IMR-90 (cell line): ENCODE measurements at regions not wholly inside any gene's neighbourhood (a gene's known extent, or its start where the extent isn't known, plus 50 kb on each side); places are given as distances from the start of the nearest gene placed in this dataset.

Source experiments
- ATAC-seq: fragments of 200-7000 bp; cut with Tn5 transposase; 2 replicates; pipeline ENCODE4 v1.9.1; 2020; ENCODE audit warnings: low read depth, mild to moderate bottlenecking, moderate library complexity
- BruUV-seq: library from RNA; stranded (reverse); fragments of 400-500 nt; replicated peaks from 2 replicates; lab custom pipeline; 2021; lab: Mats Ljungman, UMichigan
- CTCF ChIA-PET: fragments of 300-600 bp; formaldehyde crosslinking; extraction: SDS; loops from one replicate; lab custom pipeline; 2021; ENCODE audit warnings: antibody characterized with exemption; lab: Yijun Ruan, JAX
- POLR2A ChIA-PET: fragments of 300-600 bp; sonication (Branson Sonifier 250); formaldehyde crosslinking; loops from one replicate; lab custom pipeline; 2022; ENCODE audit warnings: antibody characterized with exemption; ENCODE audit not compliant: unreplicated experiment; lab: Charles Lee
- DNase-seq: peaks from one replicate; pipeline ENCODE4 v3.0.0; 2013
- H2AFZ ChIP-seq: replicated peaks from 2 replicates; pipeline ENCODE3; 2013; ENCODE audit warnings: low read length, mild to moderate bottlenecking; ENCODE audit not compliant: poor library complexity
- H2AK5ac ChIP-seq: 2 replicates; pipeline ENCODE4 v1.6.1; 2013; ENCODE audit warnings: low read depth, low read length, inconsistent platforms
- H2AK9ac ChIP-seq: replicated peaks from 2 replicates; pipeline ENCODE3; 2013; ENCODE audit warnings: mild to moderate bottlenecking, low read depth, low read length, moderate library complexity; ENCODE audit not compliant: poor library complexity
- H2BK120ac ChIP-seq: 2 replicates; pipeline ENCODE4 v1.6.1; 2013; ENCODE audit warnings: low read depth, low read length, inconsistent platforms
- H2BK15ac ChIP-seq: 3 replicates; pipeline ENCODE4 v1.6.1; 2013; ENCODE audit warnings: low read depth, low read length, inconsistent platforms
- H2BK20ac ChIP-seq: 2 replicates; pipeline ENCODE4 v1.6.1; 2013; ENCODE audit warnings: low read depth, mild to moderate bottlenecking, inconsistent platforms, low read length, moderate library complexity
- H2BK5ac ChIP-seq: 2 replicates; pipeline ENCODE4 v1.6.1; 2013; ENCODE audit warnings: mild to moderate bottlenecking, low read depth, low read length, inconsistent platforms; ENCODE audit not compliant: poor library complexity, severe bottlenecking
- H3K14ac ChIP-seq: replicated peaks from 2 replicates; pipeline ENCODE4 v1.6.1; 2013; ENCODE audit warnings: low read depth, low read length, inconsistent platforms
- H3K18ac ChIP-seq: 2 replicates; pipeline ENCODE4 v1.6.1; 2013; ENCODE audit warnings: low read depth, low read length, control low read depth
- H3K23ac ChIP-seq: 2 replicates; pipeline ENCODE4 v1.6.1; 2013; ENCODE audit warnings: low read depth, low read length, inconsistent platforms
- H3K27ac ChIP-seq: 2 replicates; pipeline ENCODE4 v1.5.1; 2013; ENCODE audit warnings: mild to moderate bottlenecking, control low read depth, low read length; ENCODE audit not compliant: insufficient read depth
- H3K27me3 ChIP-seq: 2 replicates; pipeline ENCODE4 v1.6.1; 2013; ENCODE audit warnings: low read length; ENCODE audit not compliant: control insufficient read depth, insufficient read depth
- H3K36me3 ChIP-seq: 2 replicates; pipeline ENCODE4 v1.6.1; 2013; ENCODE audit warnings: low read length, mixed read lengths; ENCODE audit not compliant: control insufficient read depth, insufficient read depth
- H3K4ac ChIP-seq: 2 replicates; pipeline ENCODE4 v1.6.1; 2013; ENCODE audit warnings: low read depth, low read length, inconsistent platforms
- H3K4me1 ChIP-seq: 2 replicates; pipeline ENCODE4 v1.6.1; 2013; ENCODE audit warnings: low read length, mixed read lengths; ENCODE audit not compliant: control insufficient read depth, insufficient read depth
- H3K4me2 ChIP-seq: 2 replicates; pipeline ENCODE4 v1.6.1; 2013; ENCODE audit warnings: low read depth, mild to moderate bottlenecking, control low read depth, low read length, moderate library complexity
- H3K4me3 ChIP-seq: 2 replicates; pipeline ENCODE4 v1.5.1; 2013; ENCODE audit warnings: low read depth, mild to moderate bottlenecking, control low read depth, low read length, moderate library complexity; ENCODE audit not compliant: insufficient read depth
- H3K56ac ChIP-seq: 2 replicates; pipeline ENCODE4 v1.6.1; 2013; ENCODE audit warnings: low read length, inconsistent platforms; ENCODE audit not compliant: insufficient read depth; ENCODE audit errors: extremely low read depth
- H3K79me1 ChIP-seq, 2 experiments: 2 replicates each; pipeline ENCODE4 v1.6.1; 2013; ENCODE audit warnings: low read length in 2 of 2, inconsistent platforms in 1 of 2, low read depth in 1 of 2
- H3K9ac ChIP-seq: 2 replicates; pipeline ENCODE4 v1.6.1; 2013; ENCODE audit warnings: low read depth, low read length, control low read depth
- H3K9me1 ChIP-seq: 2 replicates; pipeline ENCODE4 v1.6.1; 2013; ENCODE audit warnings: low read length, inconsistent platforms; ENCODE audit not compliant: insufficient read depth
- H3K9me3 ChIP-seq: 2 replicates; pipeline ENCODE4 v1.6.1; 2013; ENCODE audit warnings: low read length; ENCODE audit not compliant: control insufficient read depth, insufficient read depth
- H4K20me1 ChIP-seq: 2 replicates; pipeline ENCODE4 v1.6.1; 2013; ENCODE audit warnings: low read length, inconsistent platforms; ENCODE audit not compliant: insufficient read depth
- H4K5ac ChIP-seq: 2 replicates; pipeline ENCODE4 v1.6.1; 2013; ENCODE audit warnings: mild to moderate bottlenecking, low read depth, low read length, control low read depth
- H4K8ac ChIP-seq, 2 experiments: 2 replicates each; pipeline ENCODE4 v1.6.1; 2013; ENCODE audit warnings: low read depth in 2 of 2, low read length in 2 of 2, control low read depth in 1 of 2, inconsistent platforms in 1 of 2
- H4K91ac ChIP-seq: 2 replicates; pipeline ENCODE4 v1.6.1; 2013; ENCODE audit warnings: low read depth, low read length, inconsistent platforms; ENCODE audit not compliant: insufficient read depth
- ELK1 ChIP-seq: fragments of 150-350 bp; IDR thresholded peaks from 2 replicates; pipeline ENCODE4 v1.6.1; 2016; ENCODE audit warnings: low read depth, mild to moderate bottlenecking, low read length, moderate library complexity, borderline replicate concordance
- SMC3 ChIP-seq: fragments of 150-350 bp; IDR thresholded peaks from 2 replicates; pipeline ENCODE4 v1.6.1; 2016; ENCODE audit warnings: low read depth, mild to moderate bottlenecking, antibody characterized with exemption, low read length, moderate library complexity
- USF2 ChIP-seq: fragments of 150-350 bp; IDR thresholded peaks from 2 replicates; pipeline ENCODE4 v1.6.1; 2017; ENCODE audit warnings: mild to moderate bottlenecking, antibody characterized with exemption, low read length, low read depth
- dilution Hi-C: fragments of 300-500 bp; cut with HindIII; formaldehyde crosslinking; loops from one replicate; pipeline ENCODE4 v1.14.3; 2018; ENCODE audit warnings: low sequenced_read_pairs; ENCODE audit not compliant: unreplicated experiment
- in situ Hi-C: fragments of 300-500 bp; cut with MboI; formaldehyde crosslinking; loops from 3 replicates; pipeline ENCODE4 v1.14.3; 2019; ENCODE audit warnings: low sequenced_read_pairs, inconsistent platforms, mixed read lengths
- intact Hi-C: fragments of 100-400 bp; cut with micrococcal nuclease; formaldehyde crosslinking; loops from 2 replicates; pipeline ENCODE4 v1.10.0; 2022

DNA sequence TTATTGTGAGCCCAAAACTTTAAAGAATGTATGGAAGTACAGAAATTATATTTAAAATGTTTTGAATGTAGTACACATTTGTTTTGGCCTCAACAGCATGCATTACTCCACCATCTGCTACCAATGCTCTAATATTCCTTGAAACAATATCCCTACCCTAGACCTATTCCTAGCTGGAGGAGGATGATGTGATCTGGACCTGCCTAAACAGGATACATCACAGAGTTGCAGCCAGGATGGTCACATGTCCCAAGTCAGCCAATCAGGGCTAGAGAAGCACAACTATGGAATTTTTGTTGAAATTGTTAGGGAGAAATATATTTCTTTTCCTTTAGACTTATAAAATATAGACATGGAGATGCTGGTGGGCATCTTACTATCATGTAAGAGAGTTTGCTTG, 623.3 kb upstream of the NR5A2 start:
- dilution Hi-C loops (no loop called here), intact Hi-C loops (loop anchor here (10.0 kb wide), 1 partner anchor 129 kb away; no protein-coding TSS in a partner anchor), in situ Hi-C loops (no loop called here)
- BruUV-seq: no TSS peak
- H2AK9ac ChIP-seq: no peak overlapping the region
- no peaks in the 10 kb centered on the region for H3K79me1 ChIP-seq
- no peak overlapping the region; the same call in 1 of the 2 replicates for H2BK120ac ChIP-seq
- peak overlapping the region; percentile 79 for H3K18ac ChIP-seq
- peak overlapping the region; percentile 38 for H3K4me2 ChIP-seq
- H3K4ac ChIP-seq: peak overlapping the region; percentile 18; the same call in 1 of the 2 replicates
- H3K9ac ChIP-seq: no peak overlapping the region
- H3K14ac ChIP-seq: peak overlapping the region; percentile 34; the same call in 1 of the 2 replicates
- H3K27ac ChIP-seq: peak overlapping the region; percentile 78; the same call in 1 of the 2 replicates
- ChIA-PET CTCF (no interaction called here), POLR2A (no interaction called here)
- H2AK5ac ChIP-seq: no peak overlapping the region; the same call in 1 of the 2 replicates
- H3K36me3 ChIP-seq: no peaks in the 10 kb centered on the region
- peak overlapping the region; percentile 44; the same call in 1 of the 2 replicates for H4K91ac ChIP-seq
- H3K4me3 ChIP-seq: no peak overlapping the region
- H2AFZ ChIP-seq: no peak overlapping the region
- peak; percentile 66 for ATAC-seq
- H2BK15ac ChIP-seq: no peak overlapping the region; the same call in 2 of the 3 replicates
- DNase-seq: peak; percentile 57
- H4K8ac ChIP-seq: peak overlapping the region in 1 of 2 experiments; percentile 28; a peak in 2 of 4 replicates
- no peaks in the 10 kb centered on the region; the same call in 1 of the 2 replicates for H3K9me3 ChIP-seq
- peaks cover 4% of the 10 kb centered on the region for H3K4me1 ChIP-seq
- no peak overlapping the region for H3K23ac ChIP-seq
- H2BK5ac ChIP-seq: peak overlapping the region; percentile 89
- H3K9me1 ChIP-seq: no peaks in the 10 kb centered on the region
- H2BK20ac ChIP-seq: peak overlapping the region; percentile 61
- H4K5ac ChIP-seq: peak overlapping the region; percentile 62; the same call in 1 of the 2 replicates
- H3K56ac ChIP-seq: no peak overlapping the region
- peak; percentile 90 for TF ChIP-seq USF2
- no peak for TF ChIP-seq ELK1
- TF ChIP-seq SMC3: no peak
- no peaks in the 10 kb centered on the region for H4K20me1 ChIP-seq
- no peaks in the 10 kb centered on the region for H3K27me3 ChIP-seq
